ENCODE measurements at regions not wholly inside any gene's neighbourhood (a gene's known extent, or its start where the extent isn't known, plus 50 kb on each side); places are given as distances from the start of the nearest gene placed in this dataset.

DNA sequence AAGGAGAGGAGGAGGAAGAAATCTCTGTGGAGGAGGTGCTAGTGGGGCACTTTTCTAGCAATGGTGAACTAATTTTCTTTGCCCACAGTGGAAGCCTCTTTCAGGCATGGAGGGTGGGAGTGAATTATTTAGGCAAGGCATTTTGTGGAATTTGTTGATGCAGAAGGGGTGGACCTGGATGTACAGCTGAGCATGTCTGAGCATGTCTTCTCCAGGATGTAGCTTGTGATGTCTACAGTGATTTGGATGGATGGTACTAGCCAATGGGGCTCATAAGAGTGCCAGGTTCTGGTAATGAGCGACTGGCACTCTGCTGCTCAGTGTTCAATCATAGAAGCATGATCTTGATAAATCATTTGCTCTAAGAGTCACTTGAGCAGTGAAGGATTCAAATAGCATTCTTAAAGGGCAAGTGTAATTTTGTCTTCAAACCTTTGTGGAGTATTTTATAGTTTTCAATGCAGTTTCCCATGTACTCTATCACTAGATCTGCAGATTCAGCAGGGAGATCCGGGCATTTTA is 153.9 kb upstream of the LMO4 start:
- DNase-seq (ENCODE audit: extremely low read depth, low read depth) = no peak
- TF ChIP-seq, protein P1, sequence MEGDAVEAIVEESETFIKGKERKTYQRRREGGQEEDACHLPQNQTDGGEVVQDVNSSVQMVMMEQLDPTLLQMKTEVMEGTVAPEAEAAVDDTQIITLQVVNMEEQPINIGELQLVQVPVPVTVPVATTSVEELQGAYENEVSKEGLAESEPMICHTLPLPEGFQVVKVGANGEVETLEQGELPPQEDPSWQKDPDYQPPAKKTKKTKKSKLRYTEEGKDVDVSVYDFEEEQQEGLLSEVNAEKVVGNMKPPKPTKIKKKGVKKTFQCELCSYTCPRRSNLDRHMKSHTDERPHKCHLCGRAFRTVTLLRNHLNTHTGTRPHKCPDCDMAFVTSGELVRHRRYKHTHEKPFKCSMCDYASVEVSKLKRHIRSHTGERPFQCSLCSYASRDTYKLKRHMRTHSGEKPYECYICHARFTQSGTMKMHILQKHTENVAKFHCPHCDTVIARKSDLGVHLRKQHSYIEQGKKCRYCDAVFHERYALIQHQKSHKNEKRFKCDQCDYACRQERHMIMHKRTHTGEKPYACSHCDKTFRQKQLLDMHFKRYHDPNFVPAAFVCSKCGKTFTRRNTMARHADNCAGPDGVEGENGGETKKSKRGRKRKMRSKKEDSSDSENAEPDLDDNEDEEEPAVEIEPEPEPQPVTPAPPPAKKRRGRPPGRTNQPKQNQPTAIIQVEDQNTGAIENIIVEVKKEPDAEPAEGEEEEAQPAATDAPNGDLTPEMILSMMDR (IDR thresholded peaks at IDR 0.05; ENCODE audit: low read depth, low read length) = no peak

- no peak for DNase-seq (ENCODE audit: extremely low read depth, low read depth)
- TF ChIP-seq, protein P1 (IDR thresholded peaks at IDR 0.05; ENCODE audit: low read depth, low read length) = no peak
Observed at GRCh38 chr1:87176087-87176486, 152.6 kb upstream of the LMO4 start.

DNA sequence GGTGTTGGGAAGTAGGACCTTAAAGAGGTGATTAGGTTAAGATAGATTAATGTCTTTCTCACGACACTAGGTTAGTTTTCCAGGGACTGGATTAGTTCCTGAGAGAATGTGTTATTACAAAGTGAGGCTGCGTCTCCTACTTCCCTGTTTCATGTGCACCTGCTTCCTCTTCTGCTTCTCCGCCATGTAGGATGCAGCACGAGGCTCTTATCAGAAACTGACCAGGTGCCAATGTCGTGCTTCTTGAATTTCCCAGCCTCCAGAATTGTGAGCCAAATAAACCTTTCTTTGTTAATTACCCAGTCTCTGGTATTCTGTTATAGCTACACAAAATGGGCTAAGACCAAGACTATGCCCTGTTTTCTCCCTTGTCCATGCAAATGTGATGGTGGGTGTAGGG is 152.2 kb upstream of the LMO4 start:
- DNase-seq (ENCODE audit: extremely low read depth, low read depth) = no peak
- TF ChIP-seq, protein P1 (IDR thresholded peaks at IDR 0.05; ENCODE audit: low read depth, low read length) = no peak

GRCh38 chr1:87178441-87178840 is 150.2 kb upstream of the LMO4 start:
- TF ChIP-seq, protein P1 (IDR thresholded peaks at IDR 0.05; ENCODE audit: low read depth, low read length) = no peak

DNA sequence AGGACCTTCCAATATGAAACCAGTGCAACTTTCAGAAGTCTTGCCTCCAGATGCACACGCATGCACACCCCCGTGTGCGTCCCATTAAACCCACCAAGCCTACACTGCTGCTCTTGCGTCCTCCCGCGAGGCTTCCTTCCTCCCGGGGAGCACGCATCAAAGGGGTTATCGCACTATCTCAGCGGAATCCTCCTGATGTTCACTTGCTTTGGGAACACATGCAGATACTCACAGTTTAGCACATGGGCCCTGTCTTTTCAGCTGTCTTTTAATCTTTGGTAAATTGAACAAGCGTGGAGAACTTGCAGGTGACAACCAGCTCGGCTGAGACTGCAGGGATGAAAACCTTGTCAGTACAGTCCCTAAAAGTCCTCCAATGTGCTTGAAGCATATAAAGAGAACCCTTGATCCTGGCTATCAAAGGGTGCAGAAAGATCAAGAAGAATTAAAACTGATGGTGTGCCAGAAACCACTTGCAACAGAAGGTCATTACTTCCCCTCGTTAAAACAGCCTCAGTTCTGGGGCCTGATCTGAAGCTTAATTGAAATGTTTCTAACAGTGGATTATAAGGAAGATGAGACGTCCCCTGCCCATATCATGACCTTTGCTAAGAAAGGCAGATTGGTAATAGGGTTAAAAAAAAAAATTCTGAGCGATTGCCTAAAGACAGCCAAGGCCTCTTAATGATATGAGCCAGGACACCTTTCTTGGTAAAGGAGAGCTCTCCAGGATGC is 149.4 kb upstream of the LMO4 start:
- no peak for DNase-seq (ENCODE audit: extremely low read depth, low read depth)
- TF ChIP-seq, protein P1 (IDR thresholded peaks at IDR 0.05; ENCODE audit: low read depth, low read length) = no peak

More at GRCh38 chr1:87178441-87178840, 150.2 kb upstream of the LMO4 start:
- DNase-seq (ENCODE audit: extremely low read depth, low read depth) = no peak

GRCh38 chr1:87179851-87180519 is 148.7 kb upstream of the LMO4 start:
- DNase-seq (ENCODE audit: extremely low read depth, low read depth) = no peak
- TF ChIP-seq, protein P1 (IDR thresholded peaks at IDR 0.05; ENCODE audit: low read depth, low read length) = no peak

DNA sequence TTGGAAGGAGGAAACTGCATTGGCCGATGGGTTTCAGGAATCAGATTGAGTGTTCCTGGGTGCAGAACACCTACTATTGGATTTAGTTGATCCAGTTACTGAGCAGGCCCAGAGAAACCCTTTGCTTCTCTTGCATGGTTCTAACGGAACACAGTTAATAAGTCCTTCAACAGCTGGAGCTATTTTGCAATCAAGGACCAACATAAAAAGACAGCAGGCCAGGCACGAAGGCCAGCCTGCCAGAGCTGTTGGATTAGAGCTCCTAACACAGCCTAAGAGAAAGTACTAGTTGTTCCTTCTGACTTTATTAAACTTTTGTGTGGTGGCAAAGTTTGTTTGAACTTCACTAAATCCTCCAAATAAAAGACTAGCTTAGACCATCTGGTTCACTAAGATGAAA is 148.0 kb upstream of the LMO4 start:
- no peak for DNase-seq (ENCODE audit: extremely low read depth, low read depth)
- TF ChIP-seq, protein P1 (IDR thresholded peaks at IDR 0.05; ENCODE audit: low read depth, low read length) = no peak
